Hepatic stellate cell (primary cell): ENCODE measurements at regions not wholly inside any gene's neighbourhood (a gene's known extent, or its start where the extent isn't known, plus 50 kb on each side); places are given as distances from the start of the nearest gene placed in this dataset.

Experiments
- DNase-seq: peaks from one replicate; pipeline ENCODE4 v3.0.0; 2011; ENCODE audit warnings: low spot score

DNA sequence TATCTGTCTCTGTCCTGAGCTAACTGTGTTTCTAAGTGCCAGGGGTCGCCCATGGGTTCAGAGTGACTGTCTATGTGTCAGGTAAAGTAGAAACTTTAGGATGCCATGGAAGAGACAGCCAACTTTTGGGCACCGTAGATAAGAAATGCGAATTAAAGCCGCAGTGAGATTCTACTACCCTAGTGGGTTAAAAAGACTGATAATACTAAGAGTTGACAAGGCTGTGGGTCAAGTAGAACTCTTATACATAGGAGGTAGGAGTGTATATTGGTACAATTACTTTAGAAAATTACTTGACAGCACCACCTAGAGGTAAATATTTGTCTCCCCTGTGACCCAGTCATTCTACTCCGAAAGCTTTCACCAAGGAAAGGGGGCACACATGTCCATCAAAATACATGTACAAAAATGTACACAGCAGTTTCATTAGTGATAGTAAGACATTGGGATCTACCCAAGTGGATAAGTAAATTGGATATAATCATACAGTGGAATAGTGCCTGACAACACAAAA lies 371.3 kb downstream of the SLC4A3 start:
- no peak for DNase-seq

DNA sequence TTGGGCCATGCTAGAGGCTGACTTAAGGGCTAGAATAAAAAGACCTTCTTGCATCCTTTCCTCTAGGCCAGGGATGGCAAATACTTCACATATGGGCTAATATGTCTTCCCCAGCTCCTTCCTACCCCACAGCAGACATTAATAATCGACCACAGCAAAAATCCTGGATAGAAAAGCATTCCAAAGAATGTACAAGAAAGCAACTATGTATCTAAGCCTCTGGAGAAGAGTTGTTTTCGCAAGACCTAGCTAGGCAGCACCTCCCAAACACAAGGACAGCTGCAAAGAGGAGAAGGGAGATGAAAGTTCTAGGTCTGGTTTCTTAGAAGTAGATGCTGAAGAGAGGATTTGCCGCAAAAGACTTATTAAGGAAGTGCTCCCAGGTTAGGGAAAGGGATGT lies 372.6 kb downstream of the SLC4A3 start:
- DNase-seq = no peak

DNA sequence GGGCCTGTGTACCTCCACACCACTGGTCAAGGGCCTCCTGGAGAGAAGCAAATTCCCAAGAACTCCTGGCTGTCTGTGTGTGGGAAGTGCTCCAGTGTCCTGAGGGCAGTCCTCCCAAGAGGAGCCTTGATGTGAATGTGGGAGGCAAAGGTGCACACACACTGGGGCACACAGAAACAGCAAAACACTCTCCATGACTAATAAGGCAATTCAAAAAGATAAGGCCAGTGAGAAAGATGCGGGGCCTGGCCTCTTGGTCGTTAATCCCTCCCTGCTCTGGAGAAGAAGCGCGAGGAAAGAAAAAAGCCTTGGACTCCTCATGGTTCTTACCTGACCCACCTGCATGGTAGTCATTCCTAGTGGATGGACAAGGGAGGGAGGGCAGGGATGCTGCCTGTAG lies 373.2 kb downstream of the SLC4A3 start:
- DNase-seq = no peak

DNA sequence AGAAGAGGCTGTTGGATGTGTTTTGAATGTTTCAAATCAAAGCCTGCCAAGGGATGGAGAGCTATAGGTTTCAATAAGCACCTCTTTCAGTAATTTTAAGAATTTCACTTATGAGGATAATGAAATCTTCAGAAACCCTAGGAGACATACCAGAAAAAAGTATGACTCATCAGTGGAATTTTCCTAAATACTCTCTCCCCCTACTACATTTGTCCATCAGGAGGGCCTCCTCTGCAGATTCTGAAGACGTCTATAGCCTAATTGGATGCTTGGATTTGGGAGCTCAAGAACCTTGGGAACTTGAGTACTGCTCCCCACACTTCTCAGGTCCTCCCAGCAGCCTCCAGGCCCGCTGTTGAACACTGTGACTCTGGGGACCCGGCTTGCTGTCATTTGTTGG lies 374.3 kb downstream of the SLC4A3 start:
- DNase-seq = peak; percentile 35

DNA sequence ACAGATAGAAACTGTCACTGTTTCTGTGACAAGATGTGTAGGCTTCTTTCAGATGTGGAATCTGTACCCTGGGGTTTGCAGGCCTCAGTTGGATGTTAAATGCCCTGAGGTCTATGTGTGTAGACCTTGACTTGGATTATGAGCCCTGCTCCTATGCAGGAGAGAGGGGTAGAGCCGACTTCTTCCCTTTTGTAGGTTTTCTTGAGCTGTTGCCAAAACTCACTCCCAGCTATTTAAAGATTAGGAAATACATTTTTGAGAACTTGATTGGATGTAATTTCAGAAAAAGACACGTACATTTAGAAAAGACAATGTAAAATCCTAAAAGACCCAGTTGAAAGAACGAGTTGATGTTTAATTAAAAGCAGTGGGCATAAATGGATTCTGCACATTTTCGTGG lies 374.8 kb downstream of the SLC4A3 start:
- no peak for DNase-seq

DNA sequence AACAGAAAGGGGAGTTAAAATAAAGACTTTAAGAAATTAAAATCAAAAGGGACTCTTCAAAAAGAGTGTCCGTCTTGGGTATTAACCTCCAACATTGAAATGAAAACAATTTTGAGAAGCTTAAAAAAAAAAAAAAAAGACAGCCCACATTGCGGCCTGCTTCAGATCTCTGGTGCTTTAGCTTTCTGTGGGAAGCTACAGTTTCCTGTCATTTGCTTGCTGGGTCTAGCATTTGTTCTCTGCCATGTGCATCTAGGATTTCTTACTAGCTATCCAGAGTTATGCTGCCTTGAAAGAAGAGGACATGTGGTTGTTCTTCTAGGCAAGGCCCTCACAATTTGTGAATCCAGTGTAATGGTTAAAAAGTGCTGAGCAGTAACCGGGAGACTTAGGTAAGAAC lies 375.3 kb downstream of the SLC4A3 start:
- DNase-seq = no peak

DNA sequence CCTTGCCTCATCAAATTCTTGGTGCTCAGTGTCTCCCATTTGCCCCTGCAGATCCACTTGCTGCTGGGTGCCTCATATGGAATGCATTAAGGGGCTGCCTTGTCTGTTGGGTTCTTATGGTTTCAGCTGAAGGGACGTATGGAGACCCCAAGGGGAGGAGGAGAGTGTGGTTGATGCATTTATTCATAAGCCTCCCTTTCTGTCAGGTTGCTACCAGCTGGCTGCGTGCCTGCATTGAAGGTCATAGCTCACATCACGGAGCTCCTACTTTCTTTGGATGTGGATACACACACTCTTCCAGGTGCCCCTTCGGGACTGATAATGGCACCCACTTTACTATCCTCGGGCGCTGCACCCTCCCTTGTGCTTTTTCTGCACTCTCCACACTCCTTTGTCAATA lies 377.9 kb downstream of the SLC4A3 start:
- no peak for DNase-seq

DNA sequence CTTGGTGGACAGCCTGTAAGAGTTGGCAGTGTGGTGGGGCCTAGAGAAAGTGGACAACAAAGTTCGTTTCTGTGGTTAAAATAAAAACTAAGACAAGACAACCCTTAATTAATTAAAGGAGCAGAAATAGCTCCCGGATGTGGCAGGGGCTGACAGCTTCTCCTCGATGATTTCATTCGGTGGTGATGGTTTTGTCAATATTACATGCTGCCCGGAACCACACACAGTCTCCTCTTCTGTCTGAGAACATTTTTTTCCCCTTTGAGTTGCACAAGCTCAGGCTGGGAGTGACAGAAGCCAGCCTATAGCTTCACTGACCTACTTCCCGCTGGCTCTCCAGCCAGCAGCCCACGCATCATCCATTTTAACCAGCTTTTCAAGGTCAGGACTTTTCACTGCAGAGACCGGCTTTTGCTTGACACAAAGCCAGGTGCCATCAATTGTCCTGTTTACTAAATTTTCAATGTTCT lies 378.8 kb downstream of the SLC4A3 start:
- DNase-seq = no peak

DNA sequence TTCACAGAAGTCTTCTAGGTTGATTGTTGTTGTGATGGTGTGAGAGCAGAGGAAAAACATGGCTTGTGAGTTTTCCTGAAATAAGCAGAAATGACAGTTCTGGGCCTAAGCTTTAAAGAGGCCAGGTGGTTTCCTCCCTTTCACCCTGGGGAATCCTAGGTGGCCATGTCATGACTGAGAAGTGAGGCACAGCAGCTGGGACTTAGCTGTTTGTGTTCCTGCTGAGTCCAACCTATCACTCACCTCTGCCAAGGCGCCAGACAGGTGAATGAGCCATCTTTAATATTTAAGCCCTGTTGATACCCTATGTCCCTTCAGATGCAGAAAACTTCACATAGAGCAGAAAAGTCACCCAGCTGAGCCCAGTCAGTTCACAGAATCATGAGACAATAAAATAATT lies 384.4 kb downstream of the SLC4A3 start:
- no peak for DNase-seq

DNA sequence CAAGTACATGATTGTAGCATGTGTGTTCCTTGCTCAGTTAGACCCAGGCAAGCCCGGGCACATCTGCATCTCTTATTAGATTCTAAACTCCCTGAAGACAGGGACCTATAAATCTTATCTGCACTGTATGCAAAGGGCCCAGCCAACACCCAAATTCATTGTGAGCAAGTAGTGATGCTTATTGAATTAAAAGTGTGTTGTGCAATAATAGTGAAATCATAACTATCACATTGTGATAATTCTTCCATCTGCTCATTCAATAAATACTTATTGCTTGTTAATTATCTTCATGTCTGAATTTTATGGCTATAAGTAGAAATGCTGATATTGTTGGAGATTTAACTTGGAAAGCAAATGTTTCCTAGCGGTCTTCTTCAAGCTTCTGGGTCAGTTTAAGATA lies 387.5 kb downstream of the SLC4A3 start:
- DNase-seq = no peak

DNA sequence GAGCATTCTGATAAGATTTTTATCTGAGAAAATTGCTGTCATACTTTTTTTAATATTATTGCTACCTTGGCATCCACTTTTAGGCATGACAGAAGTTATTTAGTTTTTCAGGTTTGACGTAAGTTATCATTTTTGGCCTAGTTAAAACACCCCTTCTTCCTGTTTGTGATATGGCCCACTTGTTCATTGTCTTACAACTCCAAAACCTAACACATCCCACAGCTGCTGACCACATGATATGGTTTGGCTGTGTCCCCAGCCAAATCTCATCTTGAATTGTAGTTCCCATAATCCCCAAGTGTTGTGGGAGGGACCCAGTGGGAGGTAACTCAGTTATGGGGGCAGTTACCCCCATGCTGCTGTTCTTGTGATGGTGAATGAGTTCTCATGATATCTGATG lies 388.1 kb downstream of the SLC4A3 start:
- DNase-seq = no peak

DNA sequence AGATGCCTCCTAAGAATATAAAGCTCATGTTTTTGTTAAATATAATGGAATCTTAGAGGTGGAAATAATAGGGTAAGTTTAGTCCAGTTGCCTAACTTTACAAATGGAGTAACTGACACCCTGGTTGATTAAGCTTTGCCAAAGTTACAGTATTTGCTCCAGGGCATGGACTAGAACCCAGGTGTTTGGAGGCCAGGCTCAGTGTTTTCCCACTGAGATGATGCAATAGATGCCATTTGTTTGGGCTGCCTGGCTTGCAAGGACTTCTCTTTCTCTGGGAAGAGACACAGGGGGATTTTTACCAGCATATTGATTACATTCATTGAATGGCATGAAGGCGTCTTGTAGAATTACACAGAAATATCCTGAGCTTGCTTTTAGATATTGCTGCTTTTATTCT lies 397.8 kb downstream of the SLC4A3 start:
- no peak for DNase-seq

DNA sequence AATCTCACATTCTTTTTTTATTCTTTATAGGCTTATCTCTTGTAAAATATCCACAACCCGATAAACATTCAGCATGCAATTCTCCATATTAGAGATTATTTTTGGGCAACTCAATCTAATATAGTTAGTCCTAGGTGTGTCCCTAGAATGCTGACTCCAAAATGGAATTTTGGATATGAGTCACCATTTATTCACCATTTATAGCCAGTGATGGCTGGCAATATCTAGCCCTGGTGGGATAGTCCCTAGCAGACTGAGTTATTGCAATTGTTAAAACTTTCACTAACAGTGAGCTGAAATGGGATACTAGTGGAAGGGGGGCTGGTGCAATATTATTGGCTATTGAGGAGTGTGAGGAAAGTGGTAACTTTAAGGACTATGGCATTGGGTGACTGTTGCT lies 401.6 kb downstream of the SLC4A3 start:
- DNase-seq = no peak

DNA sequence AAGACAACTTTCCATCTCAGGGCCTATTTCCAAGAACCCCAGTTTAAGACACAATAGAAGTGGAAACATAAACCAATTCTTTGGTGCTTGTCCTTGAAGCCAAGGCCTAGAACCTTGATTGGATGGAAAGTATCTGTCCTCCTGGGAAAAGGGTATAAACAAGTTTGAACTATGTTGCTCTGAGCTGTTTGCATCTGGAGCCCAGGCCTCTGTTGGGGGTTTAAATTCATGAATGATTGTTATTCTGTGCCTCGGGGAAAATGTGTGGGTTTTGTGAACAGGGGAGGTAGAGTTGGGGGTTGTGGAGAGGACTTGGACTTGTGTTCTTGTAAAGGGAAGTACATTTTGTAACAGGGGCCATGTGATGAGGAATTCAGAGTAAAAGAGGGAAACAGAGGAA lies 406.1 kb downstream of the SLC4A3 start:
- no peak for DNase-seq

DNA sequence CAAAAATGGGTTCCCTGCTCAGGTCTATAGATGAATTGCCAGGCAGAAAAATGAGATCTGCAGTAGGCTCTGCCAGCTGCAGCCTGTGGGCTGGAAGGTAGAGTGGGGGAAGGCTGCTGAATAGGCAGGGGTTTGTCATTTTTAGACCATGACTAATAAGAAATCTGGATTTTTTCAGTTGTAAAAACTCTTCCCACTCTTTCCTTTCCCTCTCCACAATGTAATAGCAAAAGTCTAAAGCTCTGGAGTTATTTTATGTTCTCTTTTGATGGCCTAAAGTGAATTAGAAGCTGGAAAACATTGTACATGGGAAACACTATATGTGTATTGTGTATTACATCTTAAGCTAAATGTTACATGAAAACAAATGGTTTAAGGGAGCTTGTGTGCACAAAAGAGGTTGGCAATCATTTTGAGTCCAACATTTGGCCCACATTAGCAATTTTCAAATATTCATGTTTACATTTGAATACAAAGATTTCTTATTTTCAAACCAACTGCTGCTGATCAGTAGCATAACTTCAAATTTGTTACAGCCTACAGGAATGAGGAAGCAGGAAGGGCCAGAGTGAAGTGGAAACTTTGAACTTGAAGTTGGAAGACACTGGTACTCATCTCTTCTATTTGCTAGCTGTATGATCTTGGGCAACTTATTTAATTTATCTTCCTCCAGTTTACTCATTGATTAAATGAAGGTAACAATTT lies 407.1 kb downstream of the SLC4A3 start:
- peak; percentile 75 for DNase-seq

DNA sequence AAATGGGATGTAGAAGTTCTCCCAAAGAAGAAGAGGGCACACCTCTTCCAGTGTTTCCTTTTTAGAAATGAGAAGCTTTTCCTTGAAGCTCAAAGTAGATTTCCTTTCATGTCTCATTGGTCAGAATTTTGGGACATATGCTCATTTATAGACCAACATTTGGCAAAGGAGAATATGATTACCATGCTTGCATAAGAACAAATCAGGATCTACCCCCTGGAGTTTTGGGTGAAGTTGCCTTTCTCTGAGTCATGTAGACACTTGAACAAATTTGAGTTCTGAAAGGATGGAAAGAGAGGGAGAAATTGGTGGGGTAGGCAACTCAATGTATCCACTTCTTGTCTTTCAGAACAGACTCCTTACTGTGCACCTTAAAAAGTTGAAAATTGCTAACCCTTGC lies 409.0 kb downstream of the SLC4A3 start:
- no peak for DNase-seq

DNA sequence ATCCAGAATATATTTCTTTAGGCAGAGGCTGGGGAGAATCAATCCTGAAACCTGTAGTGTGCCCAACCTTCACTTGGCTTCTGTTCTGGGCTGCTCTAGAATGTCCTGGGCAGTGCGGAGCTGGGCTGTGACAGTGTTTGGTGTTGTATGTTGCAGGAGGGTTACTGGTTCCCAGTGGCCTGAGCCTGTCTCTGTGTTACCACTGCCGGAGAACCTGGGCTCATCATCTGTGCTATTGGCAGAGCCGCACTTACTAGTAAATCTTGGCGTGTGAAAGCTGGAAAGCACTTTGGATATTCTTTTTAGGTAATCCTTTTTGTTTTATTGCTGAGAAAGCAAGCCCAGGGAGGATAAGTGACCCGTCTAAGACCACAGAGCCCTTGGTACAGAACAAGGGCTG lies 412.9 kb downstream of the SLC4A3 start:
- DNase-seq = no peak

DNA sequence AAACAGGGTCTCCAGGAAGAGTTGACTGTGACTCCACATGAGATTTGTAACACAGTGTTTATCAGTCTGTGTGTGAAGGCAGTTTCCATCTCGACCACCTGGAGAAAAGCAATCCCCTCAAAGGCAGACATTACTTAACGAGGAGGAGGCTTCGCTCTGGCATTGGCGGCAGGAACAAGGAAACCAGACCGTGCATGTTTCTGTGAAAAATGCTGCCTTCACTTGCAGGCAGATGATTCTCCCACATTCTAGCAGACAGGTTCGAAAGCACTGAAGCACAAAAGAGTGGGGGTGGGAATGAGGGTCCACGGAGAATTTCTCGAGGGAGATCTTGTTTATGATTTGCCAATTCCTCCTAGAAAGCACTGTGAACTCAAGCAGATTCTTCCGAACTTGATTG lies 414.0 kb downstream of the SLC4A3 start:
- DNase-seq = no peak

DNA sequence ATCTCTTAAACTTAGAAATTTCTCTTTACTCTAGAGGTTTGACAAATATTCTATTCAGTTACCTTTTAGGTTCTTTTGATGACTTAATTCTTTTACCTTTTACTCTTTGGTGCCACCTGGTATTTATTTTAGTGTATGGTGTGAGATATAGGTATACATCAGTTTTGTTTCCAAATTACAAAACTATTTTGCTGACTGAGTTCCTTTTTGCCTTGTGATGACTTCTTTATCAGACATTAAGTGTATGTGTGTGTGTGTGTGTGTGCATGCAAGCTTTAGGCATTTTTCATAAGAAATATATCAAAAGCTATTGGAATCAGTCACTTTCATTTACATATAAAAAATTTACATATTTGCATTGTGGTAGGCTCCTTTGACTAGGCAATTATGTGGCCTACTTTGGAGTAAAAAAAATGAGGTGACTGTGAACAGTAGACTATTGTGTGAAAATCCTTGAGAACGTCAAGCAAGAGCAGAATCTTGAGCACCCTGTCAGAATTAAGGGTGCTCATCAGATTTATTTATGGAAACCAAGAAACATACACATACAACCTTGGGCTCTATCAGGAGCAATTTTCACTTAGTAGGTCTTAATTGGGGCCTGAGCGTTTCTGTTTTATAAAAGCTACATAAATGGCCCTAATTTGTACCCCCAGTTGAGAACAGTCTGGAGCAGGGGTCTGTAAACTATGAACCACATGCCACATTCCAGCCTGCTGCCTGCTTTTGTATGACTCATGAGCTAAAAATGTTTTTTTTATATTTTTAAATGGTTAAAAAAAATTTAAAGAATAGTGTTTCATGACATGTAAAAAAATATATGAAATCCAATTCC lies 415.9 kb downstream of the SLC4A3 start:
- peak; percentile 28 for DNase-seq

DNA sequence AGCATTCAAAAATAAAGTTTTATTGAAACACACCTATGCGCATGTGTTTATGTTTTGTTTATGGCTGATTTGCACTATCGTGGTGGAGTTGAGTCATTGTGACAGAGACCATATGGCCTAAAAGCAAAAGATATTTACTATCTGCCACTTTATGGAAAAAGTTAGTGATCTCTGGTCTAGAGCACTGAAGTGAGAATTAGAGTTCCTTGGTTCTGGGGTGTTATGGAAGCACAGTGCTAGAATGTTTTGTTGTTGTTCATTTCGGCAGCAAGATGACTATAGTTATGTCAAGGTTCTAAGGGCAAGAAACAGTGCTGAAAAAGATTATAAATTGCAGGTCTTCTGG lies 416.5 kb downstream of the SLC4A3 start:
- DNase-seq = no peak

DNA sequence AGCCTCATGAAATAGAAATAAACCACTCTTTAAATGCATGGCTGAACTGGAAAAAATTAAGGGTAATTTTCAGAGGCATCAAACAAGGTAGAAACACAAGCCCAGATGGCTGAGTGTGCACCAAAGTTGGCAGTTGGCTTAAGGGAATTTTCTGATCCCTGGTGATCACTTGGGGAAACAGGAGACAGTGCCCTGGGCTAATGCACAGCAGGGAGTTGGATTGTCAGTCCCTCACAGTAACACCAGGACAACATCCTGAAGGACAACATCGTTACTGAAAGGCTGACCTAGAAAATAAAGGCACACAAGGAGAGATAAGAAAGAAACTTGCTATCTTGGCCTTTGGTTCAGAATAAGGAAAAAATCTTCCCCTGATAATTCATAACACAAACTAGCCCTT lies 417.0 kb downstream of the SLC4A3 start:
- no peak for DNase-seq

DNA sequence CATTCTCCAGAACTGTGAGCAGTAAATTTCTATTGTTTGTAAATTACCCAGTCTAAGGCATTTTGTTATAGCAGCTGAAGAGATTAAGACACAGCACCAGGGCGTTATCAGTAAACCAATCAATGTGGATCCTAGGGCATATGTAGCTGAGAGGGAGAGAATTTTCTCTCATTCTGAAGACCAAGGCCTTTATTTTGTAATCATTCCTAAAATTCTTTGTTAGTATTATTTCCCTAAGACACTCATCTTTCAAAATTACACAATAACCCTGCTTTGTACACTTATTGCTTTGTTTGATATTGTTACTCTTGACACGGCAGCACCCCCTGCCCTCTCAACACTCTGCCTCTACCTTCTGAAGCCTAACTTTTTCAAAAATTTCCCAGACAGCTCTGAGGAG lies 419.1 kb downstream of the SLC4A3 start:
- no peak for DNase-seq

DNA sequence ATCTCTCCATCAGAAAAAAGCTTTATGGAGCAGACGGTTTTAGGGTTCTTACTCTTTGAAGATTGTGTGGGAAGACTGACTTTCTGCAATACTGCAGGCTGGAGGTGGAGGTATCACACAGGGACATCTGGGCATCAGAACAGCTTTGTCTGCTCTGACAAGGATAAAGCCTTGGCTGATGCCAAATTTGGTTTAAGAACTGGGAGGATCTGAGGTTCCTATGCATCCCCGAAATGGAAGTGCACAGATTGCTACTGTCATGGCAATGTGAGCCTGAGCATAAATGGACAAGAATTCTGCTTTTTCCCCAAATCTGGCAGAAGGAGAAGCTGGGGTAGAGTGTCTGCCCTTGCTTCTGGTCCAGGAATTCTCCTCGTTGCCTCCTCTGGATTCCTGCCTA lies 424.3 kb downstream of the SLC4A3 start:
- DNase-seq = no peak

DNA sequence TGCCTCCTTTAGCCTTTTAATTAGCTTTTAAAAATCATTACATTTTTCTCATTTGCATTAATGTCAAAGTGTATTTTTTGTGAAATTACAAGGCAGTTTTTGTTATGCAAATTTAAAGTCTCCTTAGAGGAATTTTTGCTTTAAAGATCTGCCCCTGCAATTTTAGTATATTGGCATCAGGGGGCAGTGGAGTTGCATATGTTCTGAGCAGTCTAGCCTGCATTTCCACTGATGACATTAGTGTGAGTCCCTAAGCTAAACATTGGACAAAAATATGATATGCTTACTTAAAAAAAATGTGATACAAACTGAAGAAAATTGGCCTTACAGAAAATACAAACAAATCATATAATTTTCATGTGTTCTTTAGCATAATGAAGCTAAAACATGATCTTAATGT lies 426.5 kb downstream of the SLC4A3 start:
- DNase-seq = no peak
